HepG2 (cell line): ENCODE measurements at regions not wholly inside any gene's neighbourhood (a gene's known extent, or its start where the extent isn't known, plus 50 kb on each side); places are given as distances from the start of the nearest gene placed in this dataset.

Source experiments
- ATAC-seq: fragments of 200-7000 bp; cut with Tn5 transposase; 3 replicates; pipeline ENCODE4 v1.9.1; 2020; ENCODE audit warnings: mild to moderate bottlenecking, moderate library complexity
- BruUV-seq: library from RNA; stranded (reverse); fragments of 400-500 nt; replicated peaks from 2 replicates; lab custom pipeline; 2021; lab: Mats Ljungman, UMichigan
- CTCF ChIA-PET: fragments of 300-600 bp; formaldehyde crosslinking; extraction: SDS; loops from one replicate; lab custom pipeline; 2021; ENCODE audit warnings: low total read pairs, inconsistent platforms, low intra/inter-chr PET ratio; lab: Yijun Ruan, JAX
- POLR2A ChIA-PET: fragments of 350-600 bp; sonication (Branson Sonifier 250); formaldehyde crosslinking; loops from one replicate; lab custom pipeline; 2020; ENCODE audit warnings: antibody characterized with exemption, inconsistent platforms; lab: Yijun Ruan, JAX
- DNase-seq: peaks from one replicate; pipeline ENCODE4 v3.0.0-alpha.2; 2015; ENCODE audit warnings: low spot score
- FAIRE-seq: peaks from 3 replicates; lab custom pipeline; 2011; peaks lifted over from hg19 to GRCh38; lab: Jason Lieb, UNC
- H2AFZ ChIP-seq: one replicate; pipeline ENCODE4 v1.6.1; 2011; ENCODE audit warnings: low read length, inconsistent platforms
- H3K27ac ChIP-seq: fragments of 300-600 bp; 3 replicates; pipeline ENCODE4 v1.8.0; 2011; ENCODE audit warnings: mixed run types, mild to moderate bottlenecking, mixed read lengths, low read length, inconsistent platforms; ENCODE audit not compliant: insufficient read depth; ENCODE audit errors: extremely low read length
- H3K27me3 ChIP-seq, 2 experiments: fragments of 200-600 bp in 1 of 2; 2 replicates in 1 of 2; 3 replicates in 1 of 2; pipeline versions ENCODE4 v1.6.0 to v1.8.0; 2011; ENCODE audit warnings: low read length in 2 of 2, mild to moderate bottlenecking in 2 of 2, moderate library complexity in 2 of 2, inconsistent platforms in 1 of 2; ENCODE audit not compliant: insufficient read depth in 2 of 2, control insufficient read depth in 1 of 2
- H3K36me3 ChIP-seq, 2 experiments: fragments of 200-600 bp in 1 of 2; replicated peaks in 1 of 2; 2 replicates in 1 of 2; 3 replicates in 1 of 2; pipeline versions ENCODE4 v1.5.1 to v1.8.0; 2011; ENCODE audit warnings: low read length in 2 of 2, inconsistent platforms in 1 of 2; ENCODE audit not compliant: insufficient read depth in 2 of 2, control insufficient read depth in 1 of 2
- H3K4me1 ChIP-seq: 2 replicates; pipeline ENCODE4 v1.5.1; 2012; ENCODE audit warnings: low read length, inconsistent platforms; ENCODE audit not compliant: insufficient read depth
- H3K4me2 ChIP-seq: 2 replicates; pipeline ENCODE4 v1.6.0; 2011; ENCODE audit warnings: low read depth, low read length, inconsistent platforms
- H3K4me3 ChIP-seq, 3 experiments: fragments of 200-600 bp in 1 of 3; sonication (generic), shearing (Covaris generic) in 1 of 3; replicated peaks in 1 of 3; 2 replicates each; pipeline ENCODE4 v1.5.1; 2011 to 2016; ENCODE audit warnings: low read length in 3 of 3, inconsistent platforms in 2 of 3, low read depth in 2 of 3, mild to moderate bottlenecking in 2 of 3, control low read depth in 1 of 3, mixed read lengths in 1 of 3; ENCODE audit not compliant: insufficient read depth in 1 of 3
- H3K79me2 ChIP-seq: one replicate; pipeline ENCODE4 v1.6.1; 2011; ENCODE audit warnings: low read length, inconsistent platforms; ENCODE audit not compliant: insufficient read depth
- H3K9ac ChIP-seq: 2 replicates; pipeline ENCODE4 v1.6.0; 2011; ENCODE audit warnings: mild to moderate bottlenecking, low read depth, low read length, inconsistent platforms; ENCODE audit not compliant: insufficient read depth
- H3K9me3 ChIP-seq: 2 replicates; pipeline ENCODE4 v1.5.1; 2012; ENCODE audit warnings: mild to moderate bottlenecking, low read length
- H4K20me1 ChIP-seq: 2 replicates; pipeline ENCODE4 v1.6.0; 2011; ENCODE audit warnings: inconsistent platforms, mild to moderate bottlenecking, low read length, moderate library complexity; ENCODE audit not compliant: insufficient read depth
- ATF7-NPFF ChIP-seq: sonication (generic); formaldehyde crosslinking; IDR thresholded peaks from 2 replicates; pipeline ENCODE4 v1.8.1; 2023; ENCODE audit warnings: mild to moderate bottlenecking, low read depth, missing genetic modification reagents, moderate library complexity
- CEBPB ChIP-seq: IDR thresholded peaks from 2 replicates; pipeline ENCODE4 v1.6.1; 2011; ENCODE audit warnings: low read depth, low read length, improper control_type of control experiment, borderline replicate concordance
- FOXA3 ChIP-seq: IDR thresholded peaks from 2 replicates; pipeline ENCODE4 v1.6.1; 2016; ENCODE audit warnings: missing genetic modification reagents, missing compliant biosample characterization
- HOXA5 ChIP-seq: sonication (generic); formaldehyde crosslinking; IDR thresholded peaks from 2 replicates; pipeline ENCODE4 v1.4.0; 2020; ENCODE audit warnings: missing genetic modification reagents
- KAT8 ChIP-seq: IDR thresholded peaks from 2 replicates; pipeline ENCODE4 v1.6.1; 2016; ENCODE audit warnings: missing genetic modification reagents, missing compliant biosample characterization
- PITX1 ChIP-seq: sonication (generic); formaldehyde crosslinking; IDR thresholded peaks from 2 replicates; pipeline ENCODE4 v1.5.1; 2020; ENCODE audit warnings: mild to moderate bottlenecking, missing genetic modification reagents
- WGBS: methylation state at CpG from one replicate; pipeline ENCODE4 v1.1.6; 2017; ENCODE audit warnings: low lambda C conversion rate; 5-methylcytosine and 5-hydroxymethylcytosine counted together
- in situ Hi-C: cut with HindIII; loops from 2 replicates; pipeline ENCODE4 v1.10.0; 2017; ENCODE audit warnings: low pct_unique_long_range_greater_than_20kb; ENCODE audit not compliant: extremely low pct_ligation_motif_present
- intact Hi-C: fragments of 100-400 bp; cut with micrococcal nuclease; formaldehyde crosslinking; loops from one replicate; pipeline ENCODE4 v1.10.0; 2022; ENCODE audit not compliant: unreplicated experiment
- TF ChIP-seq, protein P1 (sequence below): sonication (generic); formaldehyde crosslinking; IDR thresholded peaks from 2 replicates; pipeline ENCODE4 v1.8.1; 2023; ENCODE audit warnings: missing genetic modification reagents, inconsistent platforms, borderline replicate concordance
- TF ChIP-seq, protein P2 (sequence below): sonication (generic); formaldehyde crosslinking; conservative IDR thresholded peaks from 2 replicates; pipeline ENCODE4 v1.5.0; 2020; ENCODE audit warnings: missing genetic modification reagents
- TF ChIP-seq, protein P3 (sequence below): sonication (generic); formaldehyde crosslinking; IDR thresholded peaks from 2 replicates; pipeline ENCODE4 v1.5.0; 2020; ENCODE audit warnings: missing genetic modification reagents

DNA sequence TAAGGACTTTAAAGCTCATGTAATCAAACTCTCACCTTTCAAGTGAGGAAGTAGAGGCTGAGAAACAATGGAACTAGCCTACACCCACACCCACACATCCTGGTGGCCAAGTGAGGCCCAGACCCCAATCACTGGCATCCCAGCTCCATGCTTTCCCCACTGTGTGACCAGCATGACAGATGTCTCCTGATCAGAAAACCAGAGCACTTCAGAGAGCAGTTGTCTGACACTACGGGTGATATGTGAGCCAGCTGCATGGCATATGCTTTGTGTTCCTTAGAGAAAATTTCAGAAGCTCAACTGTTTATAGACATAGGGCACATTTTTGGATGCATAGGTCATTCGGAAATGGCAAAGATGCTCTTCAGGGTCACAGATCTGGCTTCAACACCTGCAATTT, 315.2 kb downstream of the NDFIP2 start:
- Histone ChIP-seq H3K4me1 (no peaks in the 10 kb centered on the region), H3K79me2 (no peaks in the 10 kb centered on the region), H2AFZ (no peak overlapping the region), H3K4me2 (no peak overlapping the region), H3K36me3 (no peaks in the 10 kb centered on the region), H3K9me3 (peaks cover 6% of the 10 kb centered on the region; the same call in 1 of the 2 replicates), H3K27ac (no peak overlapping the region), H3K4me3 (no peak overlapping the region), H4K20me1 (no peaks in the 10 kb centered on the region)
- CTCF ChIA-PET, result no interaction called here
- FAIRE-seq, result no peak
- intact Hi-C loops, result no loop called here
- DNase-seq, result no peak
- in situ Hi-C loops, result loop anchor here (25.0 kb wide), 1 partner anchor 566 kb away; no protein-coding TSS in a partner anchor
- POLR2A ChIA-PET, result no interaction called here
- BruUV-seq, result no TSS peak
- 53% methylated on average over 1 of the region's 2 CpGs for WGBS
- ATAC-seq, result no peak
- no peak for TF ChIP-seq HOXA5 (CRISPR knock-in tag)
- no peak for TF ChIP-seq KAT8 (CRISPR knock-in tag)
- no peak for TF ChIP-seq FOXA3 (CRISPR knock-in tag)
- TF ChIP-seq, protein P1, sequence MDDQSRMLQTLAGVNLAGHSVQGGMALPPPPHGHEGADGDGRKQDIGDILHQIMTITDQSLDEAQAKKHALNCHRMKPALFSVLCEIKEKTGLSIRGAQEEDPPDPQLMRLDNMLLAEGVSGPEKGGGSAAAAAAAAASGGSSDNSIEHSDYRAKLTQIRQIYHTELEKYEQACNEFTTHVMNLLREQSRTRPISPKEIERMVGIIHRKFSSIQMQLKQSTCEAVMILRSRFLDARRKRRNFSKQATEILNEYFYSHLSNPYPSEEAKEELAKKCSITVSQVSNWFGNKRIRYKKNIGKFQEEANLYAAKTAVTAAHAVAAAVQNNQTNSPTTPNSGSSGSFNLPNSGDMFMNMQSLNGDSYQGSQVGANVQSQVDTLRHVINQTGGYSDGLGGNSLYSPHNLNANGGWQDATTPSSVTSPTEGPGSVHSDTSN (CRISPR knock-in tag), result no peak
- no peak for TF ChIP-seq ATF7-NPFF (CRISPR knock-in tag)
- no peak for TF ChIP-seq CEBPB
- no peak for TF ChIP-seq PITX1
- TF ChIP-seq, protein P2, sequence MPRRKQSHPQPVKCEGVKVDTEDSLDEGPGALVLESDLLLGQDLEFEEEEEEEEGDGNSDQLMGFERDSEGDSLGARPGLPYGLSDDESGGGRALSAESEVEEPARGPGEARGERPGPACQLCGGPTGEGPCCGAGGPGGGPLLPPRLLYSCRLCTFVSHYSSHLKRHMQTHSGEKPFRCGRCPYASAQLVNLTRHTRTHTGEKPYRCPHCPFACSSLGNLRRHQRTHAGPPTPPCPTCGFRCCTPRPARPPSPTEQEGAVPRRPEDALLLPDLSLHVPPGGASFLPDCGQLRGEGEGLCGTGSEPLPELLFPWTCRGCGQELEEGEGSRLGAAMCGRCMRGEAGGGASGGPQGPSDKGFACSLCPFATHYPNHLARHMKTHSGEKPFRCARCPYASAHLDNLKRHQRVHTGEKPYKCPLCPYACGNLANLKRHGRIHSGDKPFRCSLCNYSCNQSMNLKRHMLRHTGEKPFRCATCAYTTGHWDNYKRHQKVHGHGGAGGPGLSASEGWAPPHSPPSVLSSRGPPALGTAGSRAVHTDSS (CRISPR knock-in tag), result no peak
- TF ChIP-seq, protein P3, sequence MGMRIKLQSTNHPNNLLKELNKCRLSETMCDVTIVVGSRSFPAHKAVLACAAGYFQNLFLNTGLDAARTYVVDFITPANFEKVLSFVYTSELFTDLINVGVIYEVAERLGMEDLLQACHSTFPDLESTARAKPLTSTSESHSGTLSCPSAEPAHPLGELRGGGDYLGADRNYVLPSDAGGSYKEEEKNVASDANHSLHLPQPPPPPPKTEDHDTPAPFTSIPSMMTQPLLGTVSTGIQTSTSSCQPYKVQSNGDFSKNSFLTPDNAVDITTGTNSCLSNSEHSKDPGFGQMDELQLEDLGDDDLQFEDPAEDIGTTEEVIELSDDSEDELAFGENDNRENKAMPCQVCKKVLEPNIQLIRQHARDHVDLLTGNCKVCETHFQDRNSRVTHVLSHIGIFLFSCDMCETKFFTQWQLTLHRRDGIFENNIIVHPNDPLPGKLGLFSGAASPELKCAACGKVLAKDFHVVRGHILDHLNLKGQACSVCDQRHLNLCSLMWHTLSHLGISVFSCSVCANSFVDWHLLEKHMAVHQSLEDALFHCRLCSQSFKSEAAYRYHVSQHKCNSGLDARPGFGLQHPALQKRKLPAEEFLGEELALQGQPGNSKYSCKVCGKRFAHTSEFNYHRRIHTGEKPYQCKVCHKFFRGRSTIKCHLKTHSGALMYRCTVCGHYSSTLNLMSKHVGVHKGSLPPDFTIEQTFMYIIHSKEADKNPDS, result no peak
- TF ChIP-seq, all 625 proteins: peak for 0
- no peaks in the 10 kb centered on the region for H3K27me3 ChIP-seq
- H3K9ac ChIP-seq, result no peak overlapping the region
